ENCODE measurements at regions not wholly inside any gene's neighbourhood (a gene's known extent, or its start where the extent isn't known, plus 50 kb on each side); places are given as distances from the start of the nearest gene placed in this dataset.

DNA sequence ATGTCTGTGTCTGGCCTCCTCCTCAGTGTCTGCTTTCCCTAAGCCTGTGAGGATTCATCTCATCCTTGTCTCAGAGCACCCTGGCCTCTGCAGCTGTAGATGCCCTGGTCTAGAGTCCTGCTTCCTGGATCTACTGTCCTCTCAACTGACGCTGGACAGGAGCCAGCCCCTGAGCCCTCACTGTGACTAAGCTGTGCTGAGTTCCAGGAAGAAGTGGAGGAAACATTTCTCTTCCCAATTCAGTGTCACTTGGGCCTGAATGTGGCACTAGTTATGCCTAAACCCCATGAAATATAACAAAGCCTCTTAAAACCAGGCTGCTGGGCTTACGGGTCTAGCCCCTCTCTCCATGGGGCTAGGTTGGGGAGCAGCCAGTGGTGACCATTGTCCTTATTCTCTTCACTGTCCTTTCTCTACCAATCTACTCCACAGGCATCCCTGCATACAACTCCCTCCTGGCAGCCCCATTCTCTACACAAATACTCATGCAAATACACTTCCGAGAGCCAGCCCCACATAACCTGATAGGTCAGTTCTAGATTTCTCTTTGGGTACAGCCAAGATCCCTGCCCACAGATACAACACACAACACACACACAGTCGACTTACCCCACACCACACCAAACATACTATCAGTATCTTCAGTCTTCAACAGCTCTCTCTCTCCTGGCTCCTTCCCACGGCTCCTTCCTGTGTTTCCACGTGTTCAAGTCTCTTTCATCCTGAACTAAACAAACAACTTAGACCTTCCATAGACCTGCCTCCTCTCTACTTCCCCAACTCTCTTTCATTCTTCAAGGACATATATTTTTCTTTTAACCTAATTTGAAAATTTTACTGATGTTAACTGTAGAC lies 220.8 kb downstream of the SNX18 start:
- no peaks in the 10 kb centered on the region for H3K27me3 ChIP-seq (ENCODE audit: control insufficient read depth, insufficient read depth, low read length)
- 71% methylated on average over 6 of the region's 6 CpGs for WGBS (ENCODE audit: insufficient coverage)
- Mint-ChIP-seq H3K4me3 (no peak overlapping the region), H3K36me3 (no peaks in the 10 kb centered on the region), H3K27ac (no peak overlapping the region), H3K9me3 (no peaks in the 10 kb centered on the region), H3K4me1 (peaks cover 27 to 39% of the 10 kb centered on the region in 2 donors), H3K27me3 (ENCODE audit: low read depth in 2 of 2) (peaks cover 0 to 9% of the 10 kb centered on the region in 2 donors)
- TF ChIP-seq, protein P1, sequence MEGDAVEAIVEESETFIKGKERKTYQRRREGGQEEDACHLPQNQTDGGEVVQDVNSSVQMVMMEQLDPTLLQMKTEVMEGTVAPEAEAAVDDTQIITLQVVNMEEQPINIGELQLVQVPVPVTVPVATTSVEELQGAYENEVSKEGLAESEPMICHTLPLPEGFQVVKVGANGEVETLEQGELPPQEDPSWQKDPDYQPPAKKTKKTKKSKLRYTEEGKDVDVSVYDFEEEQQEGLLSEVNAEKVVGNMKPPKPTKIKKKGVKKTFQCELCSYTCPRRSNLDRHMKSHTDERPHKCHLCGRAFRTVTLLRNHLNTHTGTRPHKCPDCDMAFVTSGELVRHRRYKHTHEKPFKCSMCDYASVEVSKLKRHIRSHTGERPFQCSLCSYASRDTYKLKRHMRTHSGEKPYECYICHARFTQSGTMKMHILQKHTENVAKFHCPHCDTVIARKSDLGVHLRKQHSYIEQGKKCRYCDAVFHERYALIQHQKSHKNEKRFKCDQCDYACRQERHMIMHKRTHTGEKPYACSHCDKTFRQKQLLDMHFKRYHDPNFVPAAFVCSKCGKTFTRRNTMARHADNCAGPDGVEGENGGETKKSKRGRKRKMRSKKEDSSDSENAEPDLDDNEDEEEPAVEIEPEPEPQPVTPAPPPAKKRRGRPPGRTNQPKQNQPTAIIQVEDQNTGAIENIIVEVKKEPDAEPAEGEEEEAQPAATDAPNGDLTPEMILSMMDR (IDR thresholded peaks at IDR 0.05): no peak
- ATAC-seq (no peak), DNase-seq (no peak)
- H3K36me3 ChIP-seq (ENCODE audit: control insufficient read depth, insufficient read depth, low read length): no peaks in the 10 kb centered on the region
- H3K4me3 ChIP-seq (ENCODE audit: low read length): no peak overlapping the region
- no peaks in the 10 kb centered on the region for H3K4me1 ChIP-seq (ENCODE audit: control insufficient read depth, insufficient read depth, low read length)
- H3K27ac ChIP-seq (ENCODE audit: low read length): no peak overlapping the region
- intact Hi-C loops (cut with micrococcal nuclease): no loop called here
- no peaks in the 10 kb centered on the region for H3K9me3 ChIP-seq (ENCODE audit: control insufficient read depth, insufficient read depth, low read length)

DNA sequence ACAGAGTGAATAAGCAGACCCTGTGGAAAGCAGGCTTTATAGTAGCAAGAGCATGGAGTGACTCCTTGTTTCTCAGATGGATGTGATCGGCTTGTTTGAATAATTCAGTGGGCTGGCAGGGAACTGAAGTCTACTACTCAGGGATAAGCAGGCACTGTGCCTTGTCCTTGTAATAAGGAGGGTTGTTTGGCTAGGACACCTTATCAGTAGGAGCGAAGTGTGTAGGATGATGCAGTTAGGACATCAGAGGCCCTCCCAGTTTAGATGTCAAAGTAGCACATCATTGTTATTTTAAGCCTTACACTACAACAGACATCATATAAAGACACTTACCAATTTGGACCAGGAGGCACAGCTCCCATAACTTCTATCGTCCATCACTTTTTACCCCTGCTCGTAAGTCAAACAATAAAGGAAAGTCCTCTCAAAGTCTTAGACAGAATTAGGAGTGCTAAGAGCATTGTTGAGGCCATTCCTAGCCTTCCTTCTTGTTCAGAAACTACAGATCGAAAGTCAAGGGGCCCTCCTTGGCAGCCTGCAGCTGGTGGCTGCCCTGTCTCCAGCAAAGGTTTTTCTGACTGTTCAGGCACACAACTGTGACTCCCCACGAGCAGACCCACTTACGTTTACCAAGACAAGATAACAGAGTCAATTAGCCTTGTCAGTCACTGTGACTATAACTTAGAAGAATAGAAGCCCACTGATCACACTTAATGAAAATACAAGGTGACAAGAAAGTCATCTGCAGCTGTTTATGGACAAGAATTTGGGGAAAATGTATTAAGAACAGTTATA lies 218.6 kb downstream of the SNX18 start:
- no peaks in the 10 kb centered on the region for H3K4me1 ChIP-seq (ENCODE audit: control insufficient read depth, insufficient read depth, low read length)
- ATAC-seq (no peak), DNase-seq (no peak)
- H3K36me3 ChIP-seq (ENCODE audit: control insufficient read depth, insufficient read depth, low read length): no peaks in the 10 kb centered on the region
- Mint-ChIP-seq H3K4me3 (no peak overlapping the region), H3K4me1 (peaks cover 20 to 33% of the 10 kb centered on the region in 2 donors), H3K27me3 (ENCODE audit: low read depth in 2 of 2) (peaks cover 0 to 9% of the 10 kb centered on the region in 2 donors), H3K36me3 (no peaks in the 10 kb centered on the region), H3K27ac (no peak overlapping the region), H3K9me3 (no peaks in the 10 kb centered on the region)
- H3K4me3 ChIP-seq (ENCODE audit: low read length): no peak overlapping the region
- no peaks in the 10 kb centered on the region for H3K9me3 ChIP-seq (ENCODE audit: control insufficient read depth, insufficient read depth, low read length)
- 96% methylated on average over 7 of the region's 7 CpGs for WGBS (ENCODE audit: insufficient coverage)
- intact Hi-C loops (cut with micrococcal nuclease): no loop called here
- no peaks in the 10 kb centered on the region for H3K27me3 ChIP-seq (ENCODE audit: control insufficient read depth, insufficient read depth, low read length)
- TF ChIP-seq, protein P1 (IDR thresholded peaks at IDR 0.05): no peak
- no peak overlapping the region for H3K27ac ChIP-seq (ENCODE audit: low read length)

DNA sequence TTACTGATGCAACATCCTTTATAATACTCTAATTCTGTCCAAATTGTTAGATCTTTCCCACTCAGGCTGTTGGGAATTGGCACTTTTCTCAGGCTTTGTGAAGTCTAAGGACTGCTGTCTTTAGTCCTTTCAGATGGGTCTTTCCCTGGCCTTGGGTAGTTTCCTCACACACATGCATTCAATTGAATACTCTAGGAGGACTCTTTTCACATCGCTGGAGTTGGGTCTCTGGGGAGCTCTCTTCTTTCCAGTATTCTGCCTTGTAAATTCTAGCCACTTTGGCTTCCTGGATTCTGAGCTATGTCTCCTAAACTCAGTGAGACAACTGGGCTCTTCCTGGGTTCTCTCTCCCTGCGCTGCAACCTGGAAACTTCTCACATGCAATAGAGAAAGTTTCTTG lies 215.5 kb downstream of the SNX18 start:
- intact Hi-C loops (cut with micrococcal nuclease): no loop called here
- no peaks in the 10 kb centered on the region for H3K9me3 ChIP-seq (ENCODE audit: control insufficient read depth, insufficient read depth, low read length)
- no peak overlapping the region for H3K4me3 ChIP-seq (ENCODE audit: low read length)
- no peaks in the 10 kb centered on the region for H3K27me3 ChIP-seq (ENCODE audit: control insufficient read depth, insufficient read depth, low read length)
- H3K4me3 Mint-ChIP-seq: no peak overlapping the region
- ATAC-seq (no peak), DNase-seq (no peak)
- 100% methylated on average over 1 of the region's 2 CpGs for WGBS (ENCODE audit: insufficient coverage)
- H3K27ac ChIP-seq (ENCODE audit: low read length): no peak overlapping the region
- H3K36me3 Mint-ChIP-seq: no peaks in the 10 kb centered on the region
- no peaks in the 10 kb centered on the region for H3K36me3 ChIP-seq (ENCODE audit: control insufficient read depth, insufficient read depth, low read length)
- no peaks in the 10 kb centered on the region for H3K9me3 Mint-ChIP-seq
- H3K4me1 Mint-ChIP-seq: peaks cover 1 to 3% of the 10 kb centered on the region in 2 donors
- H3K4me1 ChIP-seq (ENCODE audit: control insufficient read depth, insufficient read depth, low read length): no peaks in the 10 kb centered on the region
- H3K27ac Mint-ChIP-seq: no peak overlapping the region
- H3K27me3 Mint-ChIP-seq (ENCODE audit: low read depth in 2 of 2): peaks cover under 1 to 2% of the 10 kb centered on the region in 2 donors
- TF ChIP-seq, protein P1 (IDR thresholded peaks at IDR 0.05): no peak
